ENCODE measurements at regions not wholly inside any gene's neighbourhood (a gene's known extent, or its start where the extent isn't known, plus 50 kb on each side); places are given as distances from the start of the nearest gene placed in this dataset.

GRCh38 chr9:13513716-13514444 lies 234.4 kb upstream of the MPDZ start:
- intact Hi-C loops (cut with DNase I) = loop anchor here in 1 of 2 donors (10.0 kb wide), 1 partner anchor 61 kb away; no protein-coding TSS in a partner anchor
- DNase-seq = no peak
- peak overlapping the region; percentile 31 for H3K27ac ChIP-seq

GRCh38 chr9:13513286-13513685 lies 233.8 kb upstream of the MPDZ start:
- intact Hi-C loops (cut with DNase I) = loop anchor here in 1 of 2 donors (10.0 kb wide), 1 partner anchor 62 kb away; no protein-coding TSS in a partner anchor
- H3K9me3 ChIP-seq = no peaks in the 10 kb centered on the region

More at GRCh38 chr9:13513716-13514444, 234.4 kb upstream of the MPDZ start:
- Histone ChIP-seq H3K36me3 (ENCODE audit: insufficient read depth in 1 of 2, low read depth in 1 of 2) (no peaks in the 10 kb centered on the region), H3K4me1 (no peaks in the 10 kb centered on the region), H3K4me3 (no peak overlapping the region), H3K9me3 (no peaks in the 10 kb centered on the region), H3K27me3 (ENCODE audit: insufficient read depth in 3 of 3, low read length in 2 of 3) (no peaks in the 10 kb centered on the region)
- peak in 2 of 4 donors; percentile 26 to 36 for ATAC-seq
- no peak for TF ChIP-seq CTCF (IDR thresholded peaks at IDR 0.05)
- WGBS, 3 donors = 70 to 72% (median 71%) methylated on average over 16 of the region's 16 CpGs

GRCh38 chr9:13508681-13509080 lies 229.2 kb upstream of the MPDZ start:
- TF ChIP-seq CTCF (IDR thresholded peaks at IDR 0.05) = no peak
- H3K4me1 ChIP-seq = no peaks in the 10 kb centered on the region
- H3K4me3 ChIP-seq = no peak overlapping the region
- intact Hi-C loops (cut with DNase I) = loop anchor here in 1 of 2 donors (5.0 kb wide), 1 partner anchor 49 kb away; no protein-coding TSS in a partner anchor
- no peaks in the 10 kb centered on the region for H3K9me3 ChIP-seq
- no peak for DNase-seq
- no peaks in the 10 kb centered on the region for H3K36me3 ChIP-seq (ENCODE audit: insufficient read depth in 1 of 2, low read depth in 1 of 2)
- H3K27me3 ChIP-seq (ENCODE audit: insufficient read depth in 3 of 3, low read length in 2 of 3) = no peaks in the 10 kb centered on the region
- no peak overlapping the region for H3K27ac ChIP-seq
- ATAC-seq = no peak

More at GRCh38 chr9:13513286-13513685, 233.8 kb upstream of the MPDZ start:
- ATAC-seq = peak in 1 of 4 donors; percentile 29
- no peaks in the 10 kb centered on the region for H3K36me3 ChIP-seq (ENCODE audit: insufficient read depth in 1 of 2, low read depth in 1 of 2)
- peak overlapping the region; percentile 31 for H3K27ac ChIP-seq
- 43 to 55% (median 50%) methylated on average over 6 of the region's 6 CpGs for WGBS, 3 donors
- no peak overlapping the region for H3K4me3 ChIP-seq
- H3K4me1 ChIP-seq = no peaks in the 10 kb centered on the region
- no peaks in the 10 kb centered on the region for H3K27me3 ChIP-seq (ENCODE audit: insufficient read depth in 3 of 3, low read length in 2 of 3)
- no peak for TF ChIP-seq CTCF (IDR thresholded peaks at IDR 0.05)
- no peak for DNase-seq

GRCh38 chr9:13508086-13508485 lies 228.6 kb upstream of the MPDZ start:
- TF ChIP-seq CTCF (IDR thresholded peaks at IDR 0.05) = no peak
- Histone ChIP-seq H3K36me3 (ENCODE audit: insufficient read depth in 1 of 2, low read depth in 1 of 2) (no peaks in the 10 kb centered on the region), H3K9me3 (no peaks in the 10 kb centered on the region), H3K4me3 (no peak overlapping the region), H3K27me3 (ENCODE audit: insufficient read depth in 3 of 3, low read length in 2 of 3) (no peaks in the 10 kb centered on the region), H3K4me1 (no peaks in the 10 kb centered on the region), H3K27ac (no peak overlapping the region)
- intact Hi-C loops (cut with DNase I) = loop anchor here in 1 of 2 donors (5.0 kb wide), 1 partner anchor 49 kb away; no protein-coding TSS in a partner anchor
- no peak for ATAC-seq
- no peak for DNase-seq
- 85 to 92% (median 91%) methylated on average over 2 of the region's 2 CpGs for WGBS, 3 donors
